OCI-LY1 (cell line): ENCODE measurements at regions not wholly inside any gene's neighbourhood (a gene's known extent, or its start where the extent isn't known, plus 50 kb on each side); places are given as distances from the start of the nearest gene placed in this dataset.

ENCODE experiments used
- H2AFZ ChIP-seq: fragments of 200-600 bp; sonication (generic), shearing (Covaris generic); 2 replicates; pipeline ENCODE4 v1.6.0; 2014; ENCODE audit warnings: antibody characterized with exemption, mild to moderate bottlenecking, low read length
- H3F3A ChIP-seq: fragments of 200-600 bp; sonication (generic), shearing (Covaris generic); 2 replicates; pipeline ENCODE4 v1.6.0; 2014; ENCODE audit warnings: mild to moderate bottlenecking, antibody characterized with exemption, low read length, moderate library complexity; ENCODE audit not compliant: insufficient read depth
- H3K27ac ChIP-seq: fragments of 200-600 bp; sonication (generic); 2 replicates; pipeline ENCODE4 v1.5.1; 2014; ENCODE audit warnings: low read length, mixed run types, mild to moderate bottlenecking, low read depth; ENCODE audit not compliant: poor library complexity, severe bottlenecking
- H3K27me3 ChIP-seq: fragments of 200-600 bp; sonication (generic); 2 replicates; pipeline ENCODE4 v1.6.0; 2014; ENCODE audit warnings: antibody characterized with exemption, mild to moderate bottlenecking, low read length, moderate library complexity; ENCODE audit not compliant: insufficient read depth
- H3K36me3 ChIP-seq: fragments of 200-600 bp; sonication (generic); 2 replicates; pipeline ENCODE4 v1.6.1; 2014; ENCODE audit warnings: mild to moderate bottlenecking, antibody characterized with exemption, low read length, moderate library complexity, mixed read lengths; ENCODE audit not compliant: insufficient read depth
- H3K4me1 ChIP-seq: fragments of 200-600 bp; sonication (generic); 2 replicates; pipeline ENCODE4 v1.5.1; 2014; ENCODE audit warnings: mild to moderate bottlenecking, low read length, moderate library complexity; ENCODE audit not compliant: insufficient read depth, severe bottlenecking
- H3K4me2 ChIP-seq: fragments of 200-600 bp; sonication (generic), shearing (Covaris generic); 2 replicates; pipeline ENCODE4 v1.6.1; 2014; ENCODE audit warnings: low read length
- H3K4me3 ChIP-seq: fragments of 200-600 bp; sonication (generic); 2 replicates; pipeline ENCODE4 v1.5.1; 2014; ENCODE audit warnings: low read length, low read depth, mild to moderate bottlenecking, mixed read lengths; ENCODE audit not compliant: poor library complexity, severe bottlenecking
- H3K79me2 ChIP-seq: fragments of 200-600 bp; shearing (Covaris generic); 2 replicates; pipeline ENCODE4 v1.6.1; 2016; ENCODE audit warnings: mixed run types, low read length, mixed read lengths; ENCODE audit not compliant: insufficient read depth
- H3K9ac ChIP-seq: fragments of 200-600 bp; sonication (generic), shearing (Covaris generic); 2 replicates; pipeline ENCODE4 v1.6.1; 2014; ENCODE audit warnings: mild to moderate bottlenecking, low read length, mixed read lengths
- H3K9me2 ChIP-seq: fragments of 200-600 bp; sonication (generic), shearing (Covaris generic); 2 replicates; pipeline ENCODE4 v1.6.1; 2014; ENCODE audit warnings: low read depth, mild to moderate bottlenecking, low read length, mixed read lengths
- H3K9me3 ChIP-seq: fragments of 200-600 bp; shearing (Covaris generic); 2 replicates; pipeline ENCODE4 v1.6.1; 2014; ENCODE audit warnings: low read length, mixed read lengths
- H4K20me1 ChIP-seq: fragments of 200-600 bp; sonication (generic), shearing (Covaris generic); 2 replicates; pipeline ENCODE4 v1.6.0; 2016; ENCODE audit warnings: mild to moderate bottlenecking, low read length; ENCODE audit not compliant: insufficient read depth
- CTCF ChIP-seq: fragments of 200-600 bp; sonication (generic), shearing (Covaris generic); IDR thresholded peaks from 2 replicates; pipeline ENCODE4 v1.5.1; 2017; ENCODE audit warnings: mild to moderate bottlenecking, antibody characterized with exemption, low read length, moderate library complexity, mixed read lengths
- EZH2 ChIP-seq: fragments of 200-600 bp; sonication (generic), shearing (Covaris generic); IDR thresholded peaks from 2 replicates; pipeline ENCODE4 v1.8.0; 2017; ENCODE audit warnings: borderline replicate concordance, mixed run types, mild to moderate bottlenecking, antibody characterized with exemption, low read length, moderate library complexity, mixed read lengths

GRCh38 chr9:24614070-24614469 is 68.4 kb upstream of the IZUMO3 start:
- no peak overlapping the region for H3K9ac ChIP-seq
- TF ChIP-seq EZH2 (no peak), CTCF (0 out of 2 replicates have a peak, but pooled peaks have one; percentile 5)
- H3K4me3 ChIP-seq, result no peak overlapping the region

GRCh38 chr9:24608599-24608998 is 62.9 kb upstream of the IZUMO3 start:
- no peaks in the 10 kb centered on the region for H3K79me2 ChIP-seq
- no peak overlapping the region for H3K4me2 ChIP-seq
- no peaks in the 10 kb centered on the region for H3F3A ChIP-seq
- no peaks in the 10 kb centered on the region for H3K9me3 ChIP-seq
- no peaks in the 10 kb centered on the region for H4K20me1 ChIP-seq
- H3K4me1 ChIP-seq, result no peaks in the 10 kb centered on the region
- H2AFZ ChIP-seq, result no peak overlapping the region
- H3K27me3 ChIP-seq, result no peaks in the 10 kb centered on the region
- no peaks in the 10 kb centered on the region for H3K36me3 ChIP-seq
- H3K4me3 ChIP-seq, result no peak overlapping the region
- H3K9ac ChIP-seq, result no peak overlapping the region
- no peaks in the 10 kb centered on the region for H3K9me2 ChIP-seq
- H3K27ac ChIP-seq, result no peak overlapping the region
- no peak for TF ChIP-seq CTCF
- no peak for TF ChIP-seq EZH2

More at GRCh38 chr9:24614070-24614469, 68.4 kb upstream of the IZUMO3 start:
- H4K20me1 ChIP-seq, result no peaks in the 10 kb centered on the region
- no peaks in the 10 kb centered on the region for H3K9me3 ChIP-seq
- H3K4me1 ChIP-seq, result no peaks in the 10 kb centered on the region
- H2AFZ ChIP-seq, result no peak overlapping the region
- no peak overlapping the region for H3K4me2 ChIP-seq
- no peaks in the 10 kb centered on the region for H3K27me3 ChIP-seq
- no peaks in the 10 kb centered on the region for H3F3A ChIP-seq
- no peaks in the 10 kb centered on the region for H3K9me2 ChIP-seq
- no peaks in the 10 kb centered on the region for H3K79me2 ChIP-seq
- H3K36me3 ChIP-seq, result no peaks in the 10 kb centered on the region
- H3K27ac ChIP-seq, result no peak overlapping the region

- no peaks in the 10 kb centered on the region for H3K9me3 ChIP-seq
- H3F3A ChIP-seq, result no peaks in the 10 kb centered on the region
- no peak overlapping the region for H3K27ac ChIP-seq
- no peak overlapping the region for H2AFZ ChIP-seq
- H3K27me3 ChIP-seq, result no peaks in the 10 kb centered on the region
- TF ChIP-seq EZH2 (no peak), CTCF (no peak)
- H3K9me2 ChIP-seq, result no peaks in the 10 kb centered on the region
- no peak overlapping the region for H3K4me3 ChIP-seq
- H3K36me3 ChIP-seq, result no peaks in the 10 kb centered on the region
- H3K4me1 ChIP-seq, result no peaks in the 10 kb centered on the region
- H3K4me2 ChIP-seq, result no peak overlapping the region
- no peak overlapping the region for H3K9ac ChIP-seq
- H4K20me1 ChIP-seq, result no peaks in the 10 kb centered on the region
- H3K79me2 ChIP-seq, result no peaks in the 10 kb centered on the region
Measured at GRCh38 chr9:24602693-24603352, 57.1 kb upstream of the IZUMO3 start.
